ENCODE measurements at regions not wholly inside any gene's neighbourhood (a gene's known extent, or its start where the extent isn't known, plus 50 kb on each side); places are given as distances from the start of the nearest gene placed in this dataset.
"Not testable (repeated sequence)": the region's sequence is repeated elsewhere in the genome, so short reads cannot be mapped to it uniquely, and the experiment has no call there.

GRCh38 chr3:145259166-145259880 lies 901.7 kb downstream of the PLOD2 start:
- ChIA-PET CTCF (interaction anchor here (0.6 kb wide), 1 partner anchor 1206 kb away, joined by 3 read pairs; no protein-coding TSS in a partner anchor), POLR2A (no interaction called here)
- Mint-ChIP-seq H3K27ac (ENCODE audit: low read depth, unreplicated experiment) (no peak overlapping the region), H3K36me3 (ENCODE audit: insufficient read depth, unreplicated experiment) (no peaks in the 10 kb centered on the region), H3K27me3 (ENCODE audit: insufficient read depth, unreplicated experiment) (no peaks in the 10 kb centered on the region), H3K9me3 (ENCODE audit: unreplicated experiment) (peaks cover 7% of the 10 kb centered on the region), H3K4me3 (ENCODE audit: unreplicated experiment) (no peak overlapping the region), H3K4me1 (ENCODE audit: insufficient read depth, unreplicated experiment) (no peaks in the 10 kb centered on the region)
- no TSS peak for BruUV-seq (replicated peaks)
- TF ChIP-seq, protein P1, sequence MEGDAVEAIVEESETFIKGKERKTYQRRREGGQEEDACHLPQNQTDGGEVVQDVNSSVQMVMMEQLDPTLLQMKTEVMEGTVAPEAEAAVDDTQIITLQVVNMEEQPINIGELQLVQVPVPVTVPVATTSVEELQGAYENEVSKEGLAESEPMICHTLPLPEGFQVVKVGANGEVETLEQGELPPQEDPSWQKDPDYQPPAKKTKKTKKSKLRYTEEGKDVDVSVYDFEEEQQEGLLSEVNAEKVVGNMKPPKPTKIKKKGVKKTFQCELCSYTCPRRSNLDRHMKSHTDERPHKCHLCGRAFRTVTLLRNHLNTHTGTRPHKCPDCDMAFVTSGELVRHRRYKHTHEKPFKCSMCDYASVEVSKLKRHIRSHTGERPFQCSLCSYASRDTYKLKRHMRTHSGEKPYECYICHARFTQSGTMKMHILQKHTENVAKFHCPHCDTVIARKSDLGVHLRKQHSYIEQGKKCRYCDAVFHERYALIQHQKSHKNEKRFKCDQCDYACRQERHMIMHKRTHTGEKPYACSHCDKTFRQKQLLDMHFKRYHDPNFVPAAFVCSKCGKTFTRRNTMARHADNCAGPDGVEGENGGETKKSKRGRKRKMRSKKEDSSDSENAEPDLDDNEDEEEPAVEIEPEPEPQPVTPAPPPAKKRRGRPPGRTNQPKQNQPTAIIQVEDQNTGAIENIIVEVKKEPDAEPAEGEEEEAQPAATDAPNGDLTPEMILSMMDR (IDR thresholded peaks at IDR 0.05; ENCODE audit: unreplicated experiment): no peak
- no peak for DNase-seq (ENCODE audit: unreplicated experiment)
- intact Hi-C loops (cut with micrococcal nuclease): no loop called here

GRCh38 chr3:145263458-145263857 lies 897.5 kb downstream of the PLOD2 start:
- intact Hi-C loops (cut with micrococcal nuclease); POLR2A ChIA-PET; H3K9me3 Mint-ChIP-seq (ENCODE audit: unreplicated experiment); BruUV-seq (replicated peaks); H3K4me3 Mint-ChIP-seq (ENCODE audit: unreplicated experiment); H3K36me3 Mint-ChIP-seq (ENCODE audit: insufficient read depth, unreplicated experiment); H3K4me1 Mint-ChIP-seq (ENCODE audit: insufficient read depth, unreplicated experiment); DNase-seq (ENCODE audit: unreplicated experiment); H3K27me3 Mint-ChIP-seq (ENCODE audit: insufficient read depth, unreplicated experiment); H3K27ac Mint-ChIP-seq (ENCODE audit: low read depth, unreplicated experiment): not testable (repeated sequence)
- CTCF ChIA-PET: interaction anchor here (0.6 kb wide), 1 partner anchor 315 kb away, joined by 3 read pairs; no protein-coding TSS in a partner anchor

DNA sequence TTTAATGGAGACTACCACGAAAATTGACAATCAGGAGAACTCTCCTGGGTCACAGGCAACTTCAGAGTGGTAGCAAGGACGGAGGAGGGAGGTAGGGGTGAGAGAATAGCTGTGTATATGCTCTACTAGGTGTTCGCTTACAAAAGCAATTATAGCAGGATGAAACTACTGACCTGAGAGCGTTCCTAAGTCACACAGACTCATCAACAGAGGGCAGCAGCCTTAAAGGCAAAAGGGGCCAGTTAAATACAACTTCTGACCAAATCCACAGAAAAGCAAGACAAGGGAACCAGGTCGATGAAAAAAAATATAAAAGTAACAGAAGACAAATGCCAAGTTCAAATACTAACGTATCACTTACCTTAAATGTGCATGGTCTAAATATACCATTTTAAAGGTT lies 894.6 kb downstream of the PLOD2 start:
- H3K27me3 Mint-ChIP-seq (ENCODE audit: insufficient read depth, unreplicated experiment): no peaks in the 10 kb centered on the region
- TF ChIP-seq, protein P1 (IDR thresholded peaks at IDR 0.05; ENCODE audit: unreplicated experiment): no peak
- DNase-seq (ENCODE audit: unreplicated experiment): no peak
- no peaks in the 10 kb centered on the region for H3K9me3 Mint-ChIP-seq (ENCODE audit: unreplicated experiment)
- intact Hi-C loops (cut with micrococcal nuclease): no loop called here
- H3K4me3 Mint-ChIP-seq (ENCODE audit: unreplicated experiment): no peak overlapping the region
- BruUV-seq (replicated peaks): no TSS peak
- ChIA-PET CTCF (interaction anchor here (0.6 to 0.7 kb wide), 2 partner anchors 8 to 1925 kb away, joined by 3 read pairs; no protein-coding TSS in a partner anchor), POLR2A (no interaction called here)
- H3K27ac Mint-ChIP-seq (ENCODE audit: low read depth, unreplicated experiment): no peak overlapping the region
- no peaks in the 10 kb centered on the region for H3K4me1 Mint-ChIP-seq (ENCODE audit: insufficient read depth, unreplicated experiment)
- no peaks in the 10 kb centered on the region for H3K36me3 Mint-ChIP-seq (ENCODE audit: insufficient read depth, unreplicated experiment)

DNA sequence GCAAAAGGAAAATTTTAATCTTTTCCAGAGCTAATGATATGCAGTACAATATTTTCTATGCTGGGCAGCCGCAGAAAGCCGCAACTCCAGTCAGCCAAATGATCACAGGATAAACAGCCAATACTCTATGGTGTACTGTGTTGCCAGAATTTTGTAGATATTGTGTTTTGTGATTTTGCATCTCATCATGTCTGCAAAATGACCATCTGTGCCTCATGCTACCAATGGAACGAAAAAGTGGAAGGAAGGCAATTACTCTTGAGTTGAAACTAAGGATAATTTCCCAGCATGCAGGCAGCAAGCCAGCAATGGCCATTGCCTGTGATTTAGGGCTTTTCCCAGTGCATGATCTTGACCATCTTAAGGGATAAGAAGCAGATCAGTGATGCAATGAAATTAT lies 891.9 kb downstream of the PLOD2 start:
- no TSS peak for BruUV-seq (replicated peaks)
- no peaks in the 10 kb centered on the region for H3K9me3 Mint-ChIP-seq (ENCODE audit: unreplicated experiment)
- H3K4me3 Mint-ChIP-seq (ENCODE audit: unreplicated experiment): no peak overlapping the region
- H3K4me1 Mint-ChIP-seq (ENCODE audit: insufficient read depth, unreplicated experiment): no peaks in the 10 kb centered on the region
- H3K27ac Mint-ChIP-seq (ENCODE audit: low read depth, unreplicated experiment): no peak overlapping the region
- TF ChIP-seq, protein P1 (IDR thresholded peaks at IDR 0.05; ENCODE audit: unreplicated experiment): no peak
- intact Hi-C loops (cut with micrococcal nuclease): no loop called here
- DNase-seq (ENCODE audit: unreplicated experiment): no peak
- no peaks in the 10 kb centered on the region for H3K27me3 Mint-ChIP-seq (ENCODE audit: insufficient read depth, unreplicated experiment)
- POLR2A ChIA-PET: no interaction called here
- CTCF ChIA-PET: no interaction called here
- H3K36me3 Mint-ChIP-seq (ENCODE audit: insufficient read depth, unreplicated experiment): no peaks in the 10 kb centered on the region
